H9 (cell line): ENCODE measurements at regions not wholly inside any gene's neighbourhood (a gene's known extent, or its start where the extent isn't known, plus 50 kb on each side); places are given as distances from the start of the nearest gene placed in this dataset.

Source experiments
- DNase-seq: peaks from one replicate; pipeline ENCODE4 v3.0.0-alpha.2; 2017
- H2AFZ ChIP-seq: one replicate; pipeline ENCODE4 v1.6.1; 2013; ENCODE audit warnings: mild to moderate bottlenecking, low read length, control low read depth, moderate library complexity
- H2AK5ac ChIP-seq: 2 replicates; pipeline ENCODE4 v1.6.1; 2013; ENCODE audit warnings: low read length, control low read depth, mixed read lengths; ENCODE audit not compliant: insufficient read length
- H2BK120ac ChIP-seq: one replicate; pipeline ENCODE4 v1.6.1; 2013; ENCODE audit warnings: low read depth, mild to moderate bottlenecking, low read length, control low read depth, inconsistent platforms; ENCODE audit not compliant: poor library complexity, severe bottlenecking
- H2BK12ac ChIP-seq: 2 replicates; pipeline ENCODE4 v1.6.1; 2013; ENCODE audit warnings: low read length, control low read depth, mixed read lengths, low read depth; ENCODE audit not compliant: insufficient read length
- H2BK15ac ChIP-seq: 2 replicates; pipeline ENCODE4 v1.6.1; 2013; ENCODE audit warnings: low read depth, low read length, control low read depth
- H2BK20ac ChIP-seq: one replicate; pipeline ENCODE4 v1.6.1; 2013; ENCODE audit warnings: low read depth, mild to moderate bottlenecking, low read length, control low read depth, inconsistent platforms; ENCODE audit not compliant: poor library complexity, severe bottlenecking
- H2BK5ac ChIP-seq: 2 replicates; pipeline ENCODE4 v1.6.1; 2013; ENCODE audit warnings: low read length, control low read depth, mixed read lengths; ENCODE audit not compliant: insufficient read length
- H3K14ac ChIP-seq: 2 replicates; pipeline ENCODE4 v1.6.1; 2013; ENCODE audit warnings: low read length, control low read depth; ENCODE audit not compliant: insufficient read depth
- H3K18ac ChIP-seq: 2 replicates; pipeline ENCODE4 v1.6.1; 2013; ENCODE audit warnings: low read depth, mild to moderate bottlenecking, mixed read lengths, low read length, control low read depth; ENCODE audit not compliant: insufficient read length
- H3K23ac ChIP-seq: 2 replicates; pipeline ENCODE4 v1.6.1; 2013; ENCODE audit warnings: low read length, control low read depth, mixed read lengths, low read depth; ENCODE audit not compliant: insufficient read length
- H3K23me2 ChIP-seq: 2 replicates; pipeline ENCODE4 v1.6.1; 2013; ENCODE audit warnings: low read depth, mild to moderate bottlenecking, mixed read lengths, low read length, control low read depth; ENCODE audit not compliant: insufficient read length, poor library complexity, severe bottlenecking
- H3K27ac ChIP-seq: 2 replicates; pipeline ENCODE4 v1.5.1; 2013; ENCODE audit warnings: low read length, control low read depth, mixed read lengths, low read depth; ENCODE audit not compliant: insufficient read length
- H3K27me3 ChIP-seq: 2 replicates; pipeline ENCODE4 v1.6.1; 2013; ENCODE audit warnings: low read length, control low read depth, inconsistent platforms; ENCODE audit not compliant: insufficient read depth
- H3K4ac ChIP-seq: 2 replicates; pipeline ENCODE4 v1.6.1; 2013; ENCODE audit warnings: low read depth, mild to moderate bottlenecking, control low read depth, inconsistent platforms, low read length, moderate library complexity
- H3K4me1 ChIP-seq: 2 replicates; pipeline ENCODE4 v1.6.1; 2013; ENCODE audit warnings: low read length, control low read depth, inconsistent platforms; ENCODE audit not compliant: insufficient read depth
- H3K4me2 ChIP-seq: 2 replicates; pipeline ENCODE4 v1.6.1; 2013; ENCODE audit warnings: low read length, control low read depth, mixed read lengths; ENCODE audit not compliant: insufficient read length, insufficient read depth
- H3K56ac ChIP-seq: 2 replicates; pipeline ENCODE4 v1.6.1; 2013; ENCODE audit warnings: low read depth, mild to moderate bottlenecking, mixed read lengths, low read length, control low read depth; ENCODE audit not compliant: insufficient read length
- H3K79me1 ChIP-seq: 2 replicates; pipeline ENCODE4 v1.6.1; 2013; ENCODE audit warnings: low read depth, mild to moderate bottlenecking, moderate library complexity, low read length, control low read depth, inconsistent platforms; ENCODE audit not compliant: insufficient read depth, poor library complexity, severe bottlenecking
- H3K79me2 ChIP-seq: 2 replicates; pipeline ENCODE4 v1.6.1; 2013; ENCODE audit warnings: low read length, control low read depth, inconsistent platforms; ENCODE audit not compliant: insufficient read depth
- H3K9ac ChIP-seq: 2 replicates; pipeline ENCODE4 v1.6.1; 2013; ENCODE audit warnings: low read length, control low read depth, mixed read lengths; ENCODE audit not compliant: insufficient read length; ENCODE audit errors: extremely low read depth
- H3K9me3 ChIP-seq: one replicate; pipeline ENCODE4 v1.6.1; 2013; ENCODE audit warnings: low read depth, low read length, inconsistent platforms; ENCODE audit not compliant: control insufficient read depth
- H3T11ph ChIP-seq: one replicate; pipeline ENCODE4 v1.6.1; 2013; ENCODE audit warnings: mild to moderate bottlenecking, low read length, control low read depth, inconsistent platforms
- H4K20me1 ChIP-seq: one replicate; pipeline ENCODE4 v1.6.1; 2013; ENCODE audit not compliant: control insufficient read depth, insufficient read length, insufficient read depth
- H4K5ac ChIP-seq: 2 replicates; pipeline ENCODE4 v1.6.1; 2013; ENCODE audit warnings: low read depth, mild to moderate bottlenecking, mixed read lengths, low read length, control low read depth; ENCODE audit not compliant: insufficient read length
- H4K8ac ChIP-seq: replicated peaks from 2 replicates; pipeline ENCODE4 v1.6.1; 2013; ENCODE audit warnings: low read length, control low read depth, mixed read lengths, low read depth; ENCODE audit not compliant: insufficient read length
- H4K91ac ChIP-seq: 2 replicates; pipeline ENCODE4 v1.6.1; 2013; ENCODE audit warnings: low read depth, mild to moderate bottlenecking, moderate library complexity, mixed read lengths, low read length, control low read depth; ENCODE audit not compliant: insufficient read length
- H3K27ac Mint-ChIP-seq, 3 experiments: 2 replicates in 2 of 3; 3 replicates in 1 of 3; pipeline ENCODE4 v1.8.0; 2020 to 2021; ENCODE audit warnings: mixed read lengths in 3 of 3, mild to moderate bottlenecking in 1 of 3, moderate library complexity in 1 of 3
- H3K27me3 Mint-ChIP-seq: 2 replicates; pipeline ENCODE4 v1.8.0; 2021; ENCODE audit warnings: low read depth, mild to moderate bottlenecking, moderate library complexity, mixed read lengths
- H3K36me3 Mint-ChIP-seq, 3 experiments: 2 replicates in 2 of 3; 3 replicates in 1 of 3; pipeline ENCODE4 v1.8.0; 2020 to 2021; ENCODE audit warnings: low read depth in 3 of 3, mixed read lengths in 3 of 3; ENCODE audit not compliant: insufficient read depth in 1 of 3
- H3K4me1 Mint-ChIP-seq, 2 experiments: 2 replicates each; pipeline ENCODE4 v1.8.0; 2020; ENCODE audit warnings: mixed read lengths in 2 of 2
- H3K4me3 Mint-ChIP-seq, 2 experiments: 2 replicates in 1 of 2; 3 replicates in 1 of 2; pipeline ENCODE4 v1.8.0; 2020 to 2021; ENCODE audit warnings: mild to moderate bottlenecking in 2 of 2, mixed read lengths in 2 of 2, moderate library complexity in 1 of 2
- H3K9me3 Mint-ChIP-seq, 2 experiments: 2 replicates in 1 of 2; 3 replicates in 1 of 2; pipeline ENCODE4 v1.8.0; 2020; ENCODE audit warnings: mild to moderate bottlenecking in 2 of 2, mixed read lengths in 2 of 2, moderate library complexity in 1 of 2
- CTCF ChIP-seq: fragments of 200-600 bp; sonication (generic); conservative IDR thresholded peaks from 3 replicates; pipeline ENCODE4 v1.8.0; 2021; ENCODE audit warnings: antibody characterized with exemption, mild to moderate bottlenecking
- WGBS: extraction: QIAGEN DNeasy Blood & Tissue Kit; methylation state at CpG from one replicate; pipeline ENCODE4 v1.1.7; 2013; ENCODE audit warnings: missing lambda C conversion rate, low lambda C conversion rate, mixed read lengths; ENCODE audit not compliant: insufficient read length; ENCODE audit errors: extremely low coverage; 5-methylcytosine and 5-hydroxymethylcytosine counted together

- Histone ChIP-seq H2BK5ac (no peak overlapping the region), H3K14ac (no peak overlapping the region), H3K4me2 (no peak overlapping the region), H3K23ac (no peak overlapping the region), H3K79me2 (no peaks in the 10 kb centered on the region), H4K5ac (no peak overlapping the region), H4K91ac (no peak overlapping the region), H2BK15ac (no peak overlapping the region), H3T11ph (no peak overlapping the region), H2BK20ac (no peak overlapping the region), H3K18ac (no peak overlapping the region), H3K23me2 (no peaks in the 10 kb centered on the region), H3K27ac (no peak overlapping the region), H3K27me3 (peaks cover 23% of the 10 kb centered on the region), H3K79me1 (no peaks in the 10 kb centered on the region), H3K4ac (no peak overlapping the region), H4K8ac (no peak overlapping the region), H2AFZ (no peak overlapping the region), H4K20me1 (no peaks in the 10 kb centered on the region), H3K9ac (no peak overlapping the region), H2AK5ac (no peak overlapping the region), H2BK12ac (no peak overlapping the region), H2BK120ac (no peak overlapping the region), H3K4me1 (peaks cover 12% of the 10 kb centered on the region; the same call in 1 of the 2 replicates), H3K9me3 (no peaks in the 10 kb centered on the region), H3K56ac (no peak overlapping the region)
- WGBS, result no CpG with 5 or more reads among the region's 3 CpGs
- DNase-seq, result no peak
- Mint-ChIP-seq H3K4me1 (peaks cover 30 to 44% of the 10 kb centered on the region in 2 experiments), H3K4me3 (no peak overlapping the region), H3K9me3 (no peaks in the 10 kb centered on the region; a peak in 1 of 5 replicates), H3K36me3 (no peaks in the 10 kb centered on the region; a peak in 1 of 7 replicates), H3K27me3 (peaks cover 35% of the 10 kb centered on the region), H3K27ac (no peak overlapping the region)
- TF ChIP-seq CTCF, result no peak
These were observed 54.6 kb downstream of the SST start for GRCh38 chr3:187615630-187616029.
